ENCODE measurements at regions not wholly inside any gene's neighbourhood (a gene's known extent, or its start where the extent isn't known, plus 50 kb on each side); places are given as distances from the start of the nearest gene placed in this dataset.

GRCh38 chr4:111880116-111880515 lies 265.1 kb upstream of the FAM241A start:
- TF ChIP-seq, protein P1, sequence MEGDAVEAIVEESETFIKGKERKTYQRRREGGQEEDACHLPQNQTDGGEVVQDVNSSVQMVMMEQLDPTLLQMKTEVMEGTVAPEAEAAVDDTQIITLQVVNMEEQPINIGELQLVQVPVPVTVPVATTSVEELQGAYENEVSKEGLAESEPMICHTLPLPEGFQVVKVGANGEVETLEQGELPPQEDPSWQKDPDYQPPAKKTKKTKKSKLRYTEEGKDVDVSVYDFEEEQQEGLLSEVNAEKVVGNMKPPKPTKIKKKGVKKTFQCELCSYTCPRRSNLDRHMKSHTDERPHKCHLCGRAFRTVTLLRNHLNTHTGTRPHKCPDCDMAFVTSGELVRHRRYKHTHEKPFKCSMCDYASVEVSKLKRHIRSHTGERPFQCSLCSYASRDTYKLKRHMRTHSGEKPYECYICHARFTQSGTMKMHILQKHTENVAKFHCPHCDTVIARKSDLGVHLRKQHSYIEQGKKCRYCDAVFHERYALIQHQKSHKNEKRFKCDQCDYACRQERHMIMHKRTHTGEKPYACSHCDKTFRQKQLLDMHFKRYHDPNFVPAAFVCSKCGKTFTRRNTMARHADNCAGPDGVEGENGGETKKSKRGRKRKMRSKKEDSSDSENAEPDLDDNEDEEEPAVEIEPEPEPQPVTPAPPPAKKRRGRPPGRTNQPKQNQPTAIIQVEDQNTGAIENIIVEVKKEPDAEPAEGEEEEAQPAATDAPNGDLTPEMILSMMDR (IDR thresholded peaks at IDR 0.05) = no peak
- no peak for TF ChIP-seq POLR2A (IDR thresholded peaks at IDR 0.05)
- TF ChIP-seq POLR2AphosphoS5 (IDR thresholded peaks at IDR 0.05) = no peak
